Skin of body (tissue), 1 donor: ENCODE measurements at regions not wholly inside any gene's neighbourhood (a gene's known extent, or its start where the extent isn't known, plus 50 kb on each side); places are given as distances from the start of the nearest gene placed in this dataset.
"Not testable (repeated sequence)": the region's sequence is repeated elsewhere in the genome, so short reads cannot be mapped to it uniquely, and the experiment has no call there.

Source experiments
- DNase-seq: peaks from one replicate; lab custom pipeline; 2025; lab: John Stamatoyannopoulos, UW

DNA sequence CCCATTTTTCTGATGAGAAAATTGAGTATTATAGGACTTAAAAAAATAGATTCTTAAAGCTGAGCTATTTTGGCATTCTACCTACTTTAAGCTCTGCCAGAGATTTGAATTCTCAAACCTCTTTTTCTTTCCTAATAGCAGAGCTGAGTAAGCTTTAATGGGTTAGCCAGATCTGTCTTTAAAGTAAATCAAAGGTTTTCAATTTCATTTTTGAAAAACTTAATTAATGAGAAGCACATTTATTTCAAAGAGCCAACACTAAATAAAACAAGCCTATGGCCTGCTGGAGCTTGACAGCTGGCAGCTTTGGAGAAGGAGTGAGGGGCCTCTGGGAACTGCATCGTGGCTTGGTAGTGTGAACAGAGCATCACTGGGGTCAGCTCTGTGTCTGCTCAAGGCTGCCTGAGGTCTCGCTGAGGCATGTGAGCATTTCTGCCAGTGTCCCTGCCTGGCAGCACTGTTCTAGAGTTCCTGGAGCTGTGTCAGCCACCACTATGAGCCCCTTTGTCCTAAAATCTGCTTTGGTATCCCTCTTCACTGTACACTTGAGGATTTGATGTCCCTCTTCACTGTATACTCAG is 50.4 kb upstream of the PRSS23 start:
- DNase-seq: peak; percentile 45

DNA sequence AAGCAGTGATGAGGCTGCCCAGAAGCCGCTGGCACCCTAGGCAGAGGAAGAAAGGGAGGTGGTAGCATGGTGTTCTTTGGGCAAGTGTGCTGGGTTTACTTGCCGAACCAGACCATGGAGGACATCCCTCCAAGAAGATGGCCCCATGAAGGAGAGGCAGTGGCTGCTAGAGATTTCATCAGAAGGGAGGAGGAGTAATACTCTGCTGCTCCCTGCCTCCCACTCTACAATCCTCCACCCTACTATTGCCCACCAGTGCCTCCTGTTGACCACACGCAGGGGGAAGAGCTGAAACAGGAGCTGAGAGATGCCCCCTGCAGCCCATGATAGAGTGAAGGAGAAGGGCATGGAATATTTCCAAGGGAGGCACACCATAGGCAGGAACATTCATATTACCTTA is 51.0 kb upstream of the PRSS23 start:
- no peak for DNase-seq

DNA sequence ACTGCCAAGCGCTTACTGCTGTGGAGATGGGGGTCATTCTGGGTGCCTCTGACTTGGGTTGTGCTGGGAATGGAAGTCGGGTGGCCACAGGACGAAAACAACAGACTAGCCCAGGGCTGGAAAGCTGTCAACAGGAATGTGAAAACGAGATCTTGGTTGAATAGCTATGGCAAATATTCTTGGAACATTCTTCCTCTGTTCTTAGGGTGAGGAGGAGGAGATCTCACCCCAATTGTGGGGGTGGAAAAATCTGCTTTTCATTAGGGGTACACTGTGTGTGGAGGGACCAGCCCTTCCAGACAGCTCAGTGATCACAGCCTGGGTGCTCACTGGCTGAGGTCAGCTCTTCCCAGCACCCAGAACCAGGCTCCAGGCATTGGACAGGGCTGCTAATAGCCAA is 52.0 kb upstream of the PRSS23 start:
- DNase-seq: no peak

DNA sequence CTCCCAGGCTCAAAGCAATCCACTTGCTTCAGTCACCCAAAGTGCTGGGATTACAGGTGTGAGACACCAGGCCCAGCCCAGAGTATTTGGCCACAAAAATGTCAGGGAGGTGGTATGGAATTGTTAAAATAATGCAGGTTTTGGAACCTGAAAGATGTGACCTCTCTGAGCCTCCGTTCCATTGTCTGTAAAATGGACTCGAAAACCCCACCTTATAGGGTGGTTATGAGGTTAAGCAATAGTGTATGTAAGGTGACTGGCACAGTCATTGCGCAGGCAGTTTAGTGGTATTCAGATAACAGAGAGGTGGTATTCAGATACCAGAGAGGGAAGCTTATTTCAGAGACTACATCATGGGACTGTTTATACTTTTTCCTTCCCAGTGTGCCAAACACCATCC is 52.5 kb upstream of the PRSS23 start:
- no peak for DNase-seq

DNA sequence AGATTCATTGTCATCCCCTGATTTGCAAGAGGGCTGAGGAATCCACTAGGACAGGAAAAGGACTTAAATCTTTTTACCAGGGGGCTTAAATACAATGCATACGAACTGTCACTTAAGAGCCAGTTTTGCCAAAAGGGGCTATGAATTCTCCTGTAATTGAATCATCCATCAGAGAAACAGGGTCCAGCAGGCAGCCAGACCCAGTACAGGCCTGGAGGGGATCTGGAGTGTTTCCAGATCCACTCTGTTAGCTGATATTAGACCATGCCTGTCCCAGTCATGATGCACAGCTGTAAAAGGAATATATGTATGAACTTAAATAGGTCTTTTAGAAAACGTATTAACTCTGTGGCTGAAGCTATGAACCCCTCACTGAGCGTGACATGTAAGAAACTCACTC is 53.8 kb upstream of the PRSS23 start:
- no peak for DNase-seq

DNA sequence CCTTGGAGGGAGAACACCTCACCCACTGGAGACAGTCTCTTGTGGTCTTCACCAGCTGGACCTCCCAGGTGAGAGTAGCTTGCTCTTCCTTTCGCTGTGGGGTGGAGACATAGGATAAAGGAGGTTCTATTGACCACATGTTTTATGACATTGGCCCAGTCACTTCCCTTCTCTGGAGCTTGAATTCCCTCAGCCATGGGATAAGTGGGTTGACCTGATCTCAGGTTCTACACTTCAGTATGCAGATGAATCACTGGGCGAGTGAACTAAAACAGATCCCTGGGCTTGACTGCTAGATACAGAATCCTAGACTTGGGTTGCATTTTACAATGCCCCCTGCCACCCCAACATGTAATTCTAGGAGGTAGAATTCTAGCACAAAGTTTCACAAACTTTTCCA is 54.8 kb upstream of the PRSS23 start:
- no peak for DNase-seq

DNA sequence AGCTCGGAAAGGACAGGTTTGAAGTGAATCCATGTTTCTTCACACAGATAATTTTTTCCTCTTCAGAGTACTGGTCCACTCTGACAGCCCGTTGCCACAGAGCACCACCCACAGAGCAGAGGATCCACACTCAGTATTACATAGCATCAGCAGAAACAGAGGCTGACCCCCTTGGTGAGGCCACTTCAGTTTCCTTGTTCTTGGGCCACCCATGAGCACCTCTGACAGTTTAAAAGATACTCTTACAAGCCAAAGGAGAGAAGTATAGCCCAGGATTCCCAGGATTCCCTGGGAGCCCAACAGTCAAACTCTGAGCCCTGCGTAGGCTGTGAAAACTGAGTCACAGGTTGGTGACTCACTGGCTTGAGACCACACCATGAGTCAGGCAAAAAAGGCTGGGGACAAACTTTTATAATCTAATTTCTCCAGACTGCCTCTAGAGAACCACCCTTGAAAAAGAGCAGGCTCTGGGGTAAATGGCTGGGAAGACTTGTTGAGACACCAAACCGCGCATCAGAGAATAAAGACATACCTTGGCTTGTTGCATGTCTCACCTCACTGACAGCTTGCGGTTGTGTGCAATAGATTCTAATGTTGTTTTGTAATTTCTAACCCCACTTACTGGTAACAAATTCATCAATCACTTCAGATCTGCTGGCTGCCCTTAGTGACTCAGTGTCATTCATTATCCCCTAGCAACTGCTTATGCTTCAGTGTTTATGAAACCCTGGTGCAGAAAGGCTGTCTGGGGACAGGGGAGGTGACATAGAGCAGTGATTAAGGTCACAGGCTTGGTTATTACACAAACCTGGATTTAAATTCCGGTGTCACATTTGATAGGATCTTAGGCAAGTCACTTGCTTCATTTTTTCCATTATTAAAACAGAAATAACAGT is 56.9 kb upstream of the PRSS23 start:
- no peak for DNase-seq

DNA sequence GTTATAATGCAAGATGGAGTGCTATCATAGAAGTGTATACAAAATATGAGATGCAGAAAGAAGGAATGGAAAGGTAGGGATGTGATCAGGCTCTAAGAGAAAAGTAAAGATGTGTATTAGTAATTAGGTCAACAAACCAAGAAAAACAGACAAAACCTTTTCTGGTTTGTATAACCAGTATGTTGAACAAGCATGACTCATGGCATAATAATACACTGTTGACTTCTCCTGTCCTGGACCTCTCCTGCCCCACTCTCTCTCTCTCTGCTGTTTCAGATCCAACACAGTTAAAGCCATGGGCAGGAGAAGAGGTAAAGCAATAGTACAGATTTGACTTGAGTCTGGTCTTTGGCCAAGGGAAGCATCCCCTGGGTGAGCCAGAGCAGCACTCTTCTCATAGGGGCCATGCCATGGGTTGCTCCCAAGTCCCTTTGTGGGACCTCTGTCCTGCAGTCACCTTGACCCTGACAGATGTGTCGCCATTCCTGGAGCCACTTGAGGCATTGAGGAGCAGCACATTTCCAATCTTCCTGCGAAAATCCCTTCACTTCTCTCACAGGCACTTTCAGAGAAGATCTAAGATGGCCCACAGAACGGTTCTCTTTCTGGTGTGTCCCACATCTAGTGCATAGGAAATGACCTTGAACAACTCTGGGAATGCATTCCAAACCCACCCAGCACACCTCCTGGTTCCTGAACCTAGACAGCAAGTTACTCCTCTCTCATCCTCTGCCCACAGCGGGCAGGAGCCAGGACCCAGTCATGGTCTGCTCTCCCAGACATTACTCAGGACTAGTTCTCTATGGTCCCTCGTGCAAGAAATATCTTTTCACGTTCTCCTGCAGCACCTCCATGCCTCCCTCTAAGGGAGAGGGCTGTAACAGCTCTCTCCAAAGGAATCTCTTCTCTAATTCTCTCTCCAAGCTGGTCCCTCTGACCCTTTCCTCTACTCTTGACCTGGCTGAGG is 58.2 kb upstream of the PRSS23 start:
- no peak for DNase-seq

DNA sequence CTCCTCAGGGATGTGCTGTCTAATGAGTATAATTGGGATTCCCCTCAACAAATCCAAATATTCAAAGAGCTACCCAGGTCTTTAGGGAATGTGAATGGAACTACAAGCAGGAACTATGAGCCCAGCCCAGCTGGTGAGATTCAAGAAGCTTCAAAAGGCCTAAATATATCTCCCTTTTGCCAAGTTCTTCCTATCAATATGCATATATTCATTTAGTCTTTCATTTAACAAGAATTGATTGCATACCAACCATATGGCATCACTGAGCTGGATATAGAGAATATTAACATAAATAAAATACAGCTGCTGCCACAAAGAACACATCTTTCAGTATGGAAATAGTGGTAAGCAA is 58.9 kb upstream of the PRSS23 start:
- DNase-seq: no peak

DNA sequence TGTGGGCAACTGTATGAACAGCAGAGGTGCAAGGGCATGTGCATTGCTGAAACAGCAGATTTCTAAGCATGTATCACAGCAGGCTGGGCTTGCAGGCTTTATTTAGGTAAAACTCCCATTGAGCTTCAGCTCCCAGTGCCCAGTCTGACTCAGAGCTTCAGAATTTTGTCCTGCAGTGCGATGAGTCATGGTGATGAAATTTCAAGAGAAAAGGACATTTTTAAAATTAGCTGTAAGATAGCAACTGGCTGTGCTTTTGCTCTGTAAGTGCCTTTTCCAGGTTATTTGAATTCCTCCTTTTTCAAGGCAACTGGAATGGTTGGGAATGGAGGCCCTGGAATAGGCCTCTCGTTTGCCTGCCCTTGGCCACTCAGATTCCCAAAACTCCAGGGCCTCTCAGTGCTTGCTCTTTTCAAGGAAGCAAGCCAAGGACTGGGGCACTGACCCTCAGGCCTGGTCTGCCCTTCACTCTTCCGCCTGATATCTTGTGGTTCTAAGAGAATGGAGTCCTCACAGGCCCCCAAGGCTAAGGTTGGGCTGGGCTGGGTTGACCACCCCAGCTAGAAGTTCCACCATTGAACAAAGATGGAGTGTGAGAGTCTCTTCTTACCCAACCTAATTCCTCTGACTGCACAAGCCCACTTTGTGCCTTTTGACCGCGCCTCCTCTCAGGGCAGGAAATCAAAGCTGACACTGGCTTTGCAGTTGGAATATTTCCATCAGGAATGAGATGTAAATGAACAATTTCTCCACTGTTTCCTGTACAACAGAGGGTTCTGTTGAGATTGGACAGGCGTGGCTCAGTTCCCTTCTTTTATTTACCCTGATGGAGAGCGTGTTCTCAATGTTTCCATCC is 59.5 kb upstream of the PRSS23 start:
- DNase-seq: peak; percentile 81

DNA sequence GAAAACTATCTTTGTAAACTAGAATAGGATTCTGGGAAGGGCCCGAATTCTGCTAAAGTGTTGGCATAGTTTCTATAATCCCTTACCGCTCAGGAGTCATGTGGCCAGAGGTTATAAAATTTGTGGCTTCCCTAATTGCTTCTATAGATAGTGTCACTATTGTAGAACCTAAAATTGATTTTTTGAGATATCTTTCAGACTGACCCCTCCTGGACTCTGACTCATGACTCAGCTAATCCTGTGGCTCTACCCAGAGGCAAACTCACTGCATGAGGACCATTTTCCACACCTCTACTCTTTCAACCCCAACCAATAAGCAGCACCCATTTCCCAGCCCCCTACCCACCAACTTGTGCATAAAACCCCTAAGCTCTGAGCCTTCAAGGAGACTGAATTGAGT is 61.8 kb upstream of the PRSS23 start:
- no peak for DNase-seq

DNA sequence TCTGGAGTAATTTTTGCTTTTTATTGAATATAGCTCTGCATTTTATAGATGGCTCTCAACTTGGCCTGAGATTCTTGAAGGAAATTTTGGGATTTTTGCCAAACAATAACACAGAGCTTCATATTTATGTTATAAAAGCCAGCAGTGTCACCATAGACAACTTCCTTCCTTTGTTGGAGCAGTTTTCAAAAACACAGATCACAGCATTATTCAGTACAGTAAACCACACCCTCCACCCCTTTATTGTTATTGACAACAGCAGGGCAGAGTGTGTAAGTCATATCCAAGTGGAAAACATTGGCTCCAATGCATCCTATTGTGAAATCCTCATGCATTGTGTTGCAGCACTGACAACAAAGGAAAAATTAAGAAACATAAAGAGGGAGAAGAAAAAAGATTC is 62.6 kb upstream of the PRSS23 start:
- peak; percentile 95 for DNase-seq

DNA sequence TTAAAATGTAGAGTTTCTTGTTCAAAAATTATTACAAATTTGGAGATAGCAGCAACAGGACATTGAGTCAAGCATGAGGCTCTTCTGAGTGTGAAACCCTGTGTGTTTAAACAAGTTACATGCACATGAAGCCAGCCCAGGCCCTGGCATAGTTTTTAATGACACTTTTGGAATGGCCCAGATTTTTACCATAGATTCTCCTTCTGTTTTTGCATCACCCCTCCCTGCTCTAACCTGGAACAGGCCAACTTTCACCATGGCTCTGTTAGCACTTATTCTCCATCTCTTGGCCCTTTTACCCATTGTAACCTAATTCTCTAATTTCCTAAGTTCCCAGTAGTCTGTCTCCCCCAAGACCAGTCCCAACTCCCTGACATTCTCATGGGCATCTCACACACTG is 63.1 kb upstream of the PRSS23 start:
- DNase-seq: no peak

DNA sequence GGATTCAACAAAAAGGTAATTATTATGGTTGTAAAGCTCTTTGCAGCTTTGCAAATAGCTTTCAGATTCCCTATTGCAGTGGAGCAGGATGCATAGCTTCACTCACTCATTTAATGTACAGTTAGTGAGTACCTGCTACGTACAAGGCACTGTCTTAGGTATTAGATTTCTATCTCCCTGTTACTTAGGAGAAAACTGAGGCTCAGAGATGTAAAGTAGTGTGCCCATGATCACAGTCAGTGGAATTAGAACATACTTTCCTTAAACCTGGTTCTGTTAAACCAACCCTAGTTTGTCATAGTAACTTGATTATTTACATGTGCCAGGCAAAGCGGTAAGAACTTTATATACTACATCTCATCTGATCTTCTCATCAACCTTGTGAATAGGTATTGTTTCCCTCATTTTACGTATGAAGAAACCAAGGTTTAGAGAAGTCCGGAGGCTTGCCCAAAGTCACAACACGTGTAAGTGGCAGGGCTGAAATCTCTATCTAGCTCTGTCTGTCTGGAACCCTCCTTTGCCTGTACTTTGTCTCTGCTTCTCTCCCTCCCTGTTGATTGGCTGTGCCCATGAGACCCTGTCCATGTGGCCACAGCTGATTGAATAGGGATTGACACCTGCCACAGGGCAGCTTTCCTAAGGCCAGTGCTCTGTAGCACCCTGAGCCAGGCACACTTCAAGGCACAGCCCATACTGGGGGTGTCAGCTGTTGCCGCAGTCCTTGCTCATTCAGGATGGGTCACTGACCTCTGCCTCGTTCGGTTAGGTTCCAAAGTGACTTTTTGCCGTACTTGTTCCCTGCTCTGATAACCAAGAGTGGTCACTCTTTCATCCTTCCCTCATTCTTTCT is 63.8 kb upstream of the PRSS23 start:
- DNase-seq: no peak

DNA sequence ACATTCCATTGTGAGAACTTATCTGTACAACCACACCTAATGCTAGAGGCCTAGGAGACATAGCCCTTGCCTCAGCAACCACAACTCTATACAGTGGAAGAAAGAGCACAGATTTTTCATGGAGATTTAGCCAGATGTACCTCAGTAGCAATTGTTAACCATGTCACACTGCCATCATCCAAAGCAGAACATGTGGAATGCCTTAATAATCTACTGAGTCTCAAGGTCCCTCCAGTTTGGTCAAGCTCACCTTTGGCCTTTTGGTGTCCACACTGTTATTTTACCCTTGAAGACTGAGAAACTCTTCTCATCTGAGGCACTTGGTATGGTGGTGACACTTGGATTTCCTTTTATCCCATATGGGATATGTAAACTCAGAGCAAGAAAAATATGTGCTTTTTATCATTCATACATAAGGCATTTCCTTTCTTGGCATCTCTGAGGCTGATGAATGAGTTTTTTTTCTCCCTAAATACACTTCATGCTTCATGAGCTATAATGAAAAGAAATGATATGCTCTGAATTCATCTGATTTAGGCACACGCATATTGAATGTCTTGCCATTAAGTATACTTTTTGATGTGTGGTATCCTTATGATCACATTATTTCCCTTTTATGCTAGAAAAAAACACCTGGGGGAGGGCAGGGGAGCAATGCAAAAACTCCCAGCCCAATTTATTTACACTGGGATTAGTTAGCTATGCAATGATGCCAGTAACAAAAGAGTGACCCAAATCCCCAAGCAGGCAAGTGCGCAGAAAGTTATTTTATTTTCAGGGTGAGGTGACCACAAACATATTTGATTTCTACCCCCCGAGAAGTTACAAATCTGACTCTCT is 63.3 kb upstream of the ME3 start:
- DNase-seq: peak; percentile 45

DNA sequence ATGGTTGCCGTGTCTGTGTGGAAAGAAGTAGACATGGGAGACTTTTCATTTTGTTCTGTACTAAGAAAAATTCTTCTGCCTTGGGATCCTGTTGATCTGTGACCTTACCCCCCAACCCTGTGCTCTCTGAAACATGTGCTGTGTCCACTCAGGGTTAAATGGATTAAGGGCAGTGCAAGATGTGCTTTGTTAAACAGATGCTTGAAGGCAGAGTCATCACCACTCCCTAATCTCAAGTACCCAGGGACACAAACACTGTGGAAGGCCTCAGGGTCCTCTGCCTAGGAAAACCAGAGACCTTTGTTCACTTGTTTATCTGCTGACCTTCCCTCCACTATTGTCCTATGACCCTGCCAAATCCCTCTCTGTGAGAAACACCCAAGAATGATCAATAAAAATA is 60.3 kb upstream of the ME3 start:
- DNase-seq: not testable (repeated sequence)

DNA sequence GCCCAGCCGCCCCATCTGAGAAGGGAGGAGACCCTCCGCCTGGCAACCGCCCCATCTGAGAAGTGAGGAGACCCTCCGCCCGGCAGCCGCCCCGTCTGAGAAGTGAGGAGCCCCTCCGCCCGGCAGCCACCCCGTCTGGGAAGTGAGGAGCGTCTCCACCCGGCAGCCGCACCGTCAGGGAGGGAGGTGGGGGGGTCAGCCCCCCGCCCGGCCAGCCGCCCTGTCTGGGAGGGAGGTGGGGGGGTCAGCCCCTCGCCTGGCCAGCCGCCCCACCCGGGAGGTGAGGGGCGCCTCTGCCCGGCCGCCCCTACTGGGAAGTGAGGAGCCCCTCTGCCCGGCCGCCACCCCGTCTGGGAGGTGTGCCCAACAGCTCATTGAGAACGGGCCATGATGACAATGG is 59.9 kb upstream of the ME3 start:
- not testable (repeated sequence) for DNase-seq

DNA sequence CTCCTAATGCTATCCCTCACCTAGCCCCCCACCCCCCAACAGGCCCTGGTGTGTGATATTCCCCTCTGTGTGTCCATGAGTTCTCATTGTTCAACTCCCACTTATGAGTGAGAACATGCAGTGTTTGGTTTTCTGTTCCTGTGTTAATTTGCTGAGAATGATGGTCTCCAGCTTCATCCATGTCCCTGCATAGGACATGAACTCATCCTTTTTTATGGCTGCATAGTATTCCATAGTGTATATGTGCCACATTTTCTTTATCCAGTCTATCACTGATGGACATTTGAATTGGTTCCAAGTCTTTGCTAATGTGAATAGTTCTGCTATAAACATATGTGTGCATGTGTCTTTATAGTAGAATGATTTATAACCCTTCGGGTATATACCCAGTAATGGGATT is 57.2 kb upstream of the ME3 start:
- DNase-seq: not testable (repeated sequence)

DNA sequence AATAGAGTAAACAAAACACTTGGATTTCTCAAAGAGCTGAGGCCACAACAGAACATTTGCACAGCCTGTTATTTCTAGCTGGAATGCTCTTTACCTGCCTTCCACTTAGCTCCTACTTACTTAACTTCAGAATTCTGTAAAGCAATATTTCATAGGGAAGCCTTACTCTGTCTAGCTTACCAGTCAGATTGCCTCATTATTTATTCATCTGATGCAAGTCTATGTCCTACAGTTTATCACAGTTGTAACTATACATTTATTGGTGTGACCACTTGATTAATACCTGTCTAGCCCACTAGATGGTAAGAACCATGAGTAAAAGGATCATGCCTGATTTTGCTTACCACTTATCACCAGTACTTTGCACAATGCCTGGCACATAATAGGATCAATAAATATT is 56.1 kb upstream of the ME3 start:
- DNase-seq: no peak
